ENCODE measurements at regions not wholly inside any gene's neighbourhood (a gene's known extent, or its start where the extent isn't known, plus 50 kb on each side); places are given as distances from the start of the nearest gene placed in this dataset.

- H3K4me1 ChIP-seq: no peaks in the 10 kb centered on the region
- no peaks in the 10 kb centered on the region for H3K27me3 ChIP-seq
- H3K36me3 ChIP-seq: no peaks in the 10 kb centered on the region
- TF ChIP-seq, protein P1, sequence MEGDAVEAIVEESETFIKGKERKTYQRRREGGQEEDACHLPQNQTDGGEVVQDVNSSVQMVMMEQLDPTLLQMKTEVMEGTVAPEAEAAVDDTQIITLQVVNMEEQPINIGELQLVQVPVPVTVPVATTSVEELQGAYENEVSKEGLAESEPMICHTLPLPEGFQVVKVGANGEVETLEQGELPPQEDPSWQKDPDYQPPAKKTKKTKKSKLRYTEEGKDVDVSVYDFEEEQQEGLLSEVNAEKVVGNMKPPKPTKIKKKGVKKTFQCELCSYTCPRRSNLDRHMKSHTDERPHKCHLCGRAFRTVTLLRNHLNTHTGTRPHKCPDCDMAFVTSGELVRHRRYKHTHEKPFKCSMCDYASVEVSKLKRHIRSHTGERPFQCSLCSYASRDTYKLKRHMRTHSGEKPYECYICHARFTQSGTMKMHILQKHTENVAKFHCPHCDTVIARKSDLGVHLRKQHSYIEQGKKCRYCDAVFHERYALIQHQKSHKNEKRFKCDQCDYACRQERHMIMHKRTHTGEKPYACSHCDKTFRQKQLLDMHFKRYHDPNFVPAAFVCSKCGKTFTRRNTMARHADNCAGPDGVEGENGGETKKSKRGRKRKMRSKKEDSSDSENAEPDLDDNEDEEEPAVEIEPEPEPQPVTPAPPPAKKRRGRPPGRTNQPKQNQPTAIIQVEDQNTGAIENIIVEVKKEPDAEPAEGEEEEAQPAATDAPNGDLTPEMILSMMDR (IDR thresholded peaks at IDR 0.05): no peak
- TF ChIP-seq POLR2A (IDR thresholded peaks at IDR 0.05): no peak
- no peak for TF ChIP-seq EP300 (IDR thresholded peaks at IDR 0.05)
- no peak for DNase-seq (ENCODE audit: low spot score in 2 of 2)
- WGBS, 2 donors: 73 to 86% methylated on average over 1 of the region's 1 CpG
- no peaks in the 10 kb centered on the region for H3K9me3 ChIP-seq
- no peak overlapping the region for H3K4me3 ChIP-seq
- no peak overlapping the region for H3K27ac ChIP-seq
Observed at GRCh38 chr9:23483566-23483965, 342.5 kb downstream of the ELAVL2 start.

DNA sequence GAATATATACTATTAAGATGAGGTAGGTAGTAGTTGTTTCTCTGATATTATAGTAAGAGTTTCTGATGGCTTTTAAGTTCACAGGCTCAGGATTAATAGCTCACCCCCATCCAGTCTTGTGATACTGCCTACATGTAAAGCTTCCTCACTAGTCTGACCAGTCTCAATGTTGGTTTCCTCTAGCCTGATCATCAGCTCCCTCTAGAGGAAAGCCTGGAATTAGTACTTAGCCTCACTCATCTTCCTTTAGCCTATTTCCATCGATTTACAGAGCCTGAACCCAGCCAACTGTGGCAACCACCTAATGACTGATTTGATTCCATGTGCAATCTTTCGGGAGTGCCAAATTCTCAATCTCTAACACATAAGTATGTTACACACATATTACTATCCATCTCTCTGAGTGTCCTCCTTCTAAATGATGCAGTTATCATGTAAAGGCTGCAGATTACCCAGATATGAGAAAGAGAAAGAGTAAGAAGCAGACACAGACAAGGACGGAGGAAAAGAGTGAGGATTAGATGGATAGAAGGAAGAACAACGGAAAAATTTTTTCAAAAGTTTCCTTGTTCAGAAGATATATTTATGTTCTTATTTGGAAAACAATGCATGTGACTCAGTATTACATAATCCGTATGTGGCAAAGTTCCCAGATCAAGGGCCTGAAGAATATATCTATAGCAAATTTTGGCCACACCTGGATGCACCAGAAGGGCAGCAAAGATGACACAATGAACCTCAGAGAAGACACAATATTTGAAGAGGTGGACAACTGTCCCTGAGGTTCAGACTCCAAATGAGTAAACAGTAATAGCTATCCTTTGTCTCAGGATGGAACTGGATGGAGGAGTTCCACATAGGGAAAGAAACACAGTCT lies 333.7 kb downstream of the ELAVL2 start:
- 41 to 45% methylated on average over 5 of the region's 5 CpGs for WGBS, 2 donors
- no peak overlapping the region for H3K27ac ChIP-seq

GRCh38 chr9:23493219-23493618 lies 332.8 kb downstream of the ELAVL2 start:
- WGBS, 2 donors: 71 to 75% methylated on average over 5 of the region's 5 CpGs
- Histone ChIP-seq H3K27ac (no peak overlapping the region), H3K4me3 (no peak overlapping the region), H3K4me1 (no peaks in the 10 kb centered on the region), H3K27me3 (no peaks in the 10 kb centered on the region), H3K36me3 (no peaks in the 10 kb centered on the region), H3K9me3 (no peaks in the 10 kb centered on the region)
- TF ChIP-seq, protein P1 (IDR thresholded peaks at IDR 0.05): no peak
- TF ChIP-seq EP300 (IDR thresholded peaks at IDR 0.05) (no peak), POLR2A (IDR thresholded peaks at IDR 0.05) (no peak)
- DNase-seq (ENCODE audit: low spot score in 2 of 2): no peak

More for the DNA sequence above, 333.7 kb downstream of the ELAVL2 start:
- no peak overlapping the region for H3K4me3 ChIP-seq
- no peaks in the 10 kb centered on the region for H3K9me3 ChIP-seq
- no peaks in the 10 kb centered on the region for H3K36me3 ChIP-seq
- H3K27me3 ChIP-seq: no peaks in the 10 kb centered on the region
- no peaks in the 10 kb centered on the region for H3K4me1 ChIP-seq
- no peak for DNase-seq (ENCODE audit: low spot score in 2 of 2)
- no peak for TF ChIP-seq EP300 (IDR thresholded peaks at IDR 0.05)
- TF ChIP-seq, protein P1 (IDR thresholded peaks at IDR 0.05): peak; percentile 15 to 42 (median 30)

GRCh38 chr9:23496489-23497136 lies 329.4 kb downstream of the ELAVL2 start:
- no peaks in the 10 kb centered on the region for H3K36me3 ChIP-seq
- H3K27me3 ChIP-seq: no peaks in the 10 kb centered on the region
- TF ChIP-seq POLR2A (IDR thresholded peaks at IDR 0.05) (no peak), EP300 (IDR thresholded peaks at IDR 0.05) (no peak)
- TF ChIP-seq, protein P1 (IDR thresholded peaks at IDR 0.05): no peak
- no peak for DNase-seq (ENCODE audit: low spot score in 2 of 2)
- H3K9me3 ChIP-seq: no peaks in the 10 kb centered on the region
- 66 to 73% methylated on average over 2 of the region's 2 CpGs for WGBS, 2 donors
- no peak overlapping the region for H3K27ac ChIP-seq
- H3K4me3 ChIP-seq: no peak overlapping the region
- H3K4me1 ChIP-seq: no peaks in the 10 kb centered on the region

DNA sequence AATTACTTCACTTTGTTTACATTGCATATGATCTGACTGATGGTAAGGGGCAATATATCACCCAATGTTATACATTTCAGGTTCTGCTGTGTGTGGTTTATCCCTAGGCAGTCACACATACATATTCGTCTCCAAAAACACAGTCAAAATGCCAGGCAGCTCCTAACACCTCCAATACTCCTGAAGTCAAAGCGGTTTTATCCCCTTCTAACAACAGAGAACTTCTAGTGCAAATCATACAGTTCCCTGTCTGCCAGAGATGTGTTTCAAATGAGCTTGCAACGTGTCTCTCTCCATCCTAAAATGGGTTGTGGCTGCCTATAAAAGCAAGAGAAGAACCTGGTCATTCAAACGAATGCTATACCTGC lies 328.9 kb downstream of the ELAVL2 start:
- WGBS, 2 donors: 75 to 84% methylated on average over 4 of the region's 4 CpGs
- Histone ChIP-seq H3K9me3 (no peaks in the 10 kb centered on the region), H3K27ac (no peak overlapping the region), H3K27me3 (no peaks in the 10 kb centered on the region), H3K4me1 (no peaks in the 10 kb centered on the region), H3K4me3 (no peak overlapping the region), H3K36me3 (no peaks in the 10 kb centered on the region)
- TF ChIP-seq POLR2A (IDR thresholded peaks at IDR 0.05) (no peak), EP300 (IDR thresholded peaks at IDR 0.05) (no peak)
- TF ChIP-seq, protein P1 (IDR thresholded peaks at IDR 0.05): no peak
- no peak for DNase-seq (ENCODE audit: low spot score in 2 of 2)

All from tibial nerve (tissue), 4 donors.